Hepatocyte (in vitro differentiated cells): ENCODE measurements at regions not wholly inside any gene's neighbourhood (a gene's known extent, or its start where the extent isn't known, plus 50 kb on each side); places are given as distances from the start of the nearest gene placed in this dataset.

Experiments used
- EZH2 ChIP-seq: fragments of 200-600 bp; sonication (generic); IDR thresholded peaks from 2 replicates; pipeline ENCODE4 v1.6.1; 2016; ENCODE audit warnings: antibody characterized with exemption, mild to moderate bottlenecking, borderline replicate concordance
- TF ChIP-seq, protein P1 (sequence below): fragments of 200-600 bp; sonication (generic); IDR thresholded peaks from 2 replicates; pipeline ENCODE4 v1.5.1; 2016; ENCODE audit warnings: antibody characterized with exemption, mild to moderate bottlenecking; ENCODE audit not compliant: poor library complexity

DNA sequence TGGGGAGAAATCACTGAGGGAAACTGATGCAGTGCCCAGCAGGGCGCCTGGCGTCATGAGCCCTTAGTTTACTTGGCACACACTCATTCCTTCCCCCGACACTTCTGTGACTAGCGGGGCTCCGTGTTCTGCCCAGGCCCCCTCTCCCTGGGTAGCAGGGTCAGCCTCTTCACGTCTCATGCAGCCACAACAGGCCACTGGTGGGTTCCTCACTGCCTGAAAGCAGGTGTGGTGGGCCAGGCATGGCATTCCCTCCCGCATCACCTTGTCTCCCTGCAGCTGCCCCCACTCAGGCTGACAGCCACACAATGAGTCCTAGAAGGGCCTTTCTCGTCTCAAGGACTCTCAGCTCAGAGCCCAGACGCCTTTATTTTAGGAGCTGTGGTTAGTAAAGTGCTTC lies 51.1 kb upstream of the CPLX2 start:
- TF ChIP-seq, protein P1, sequence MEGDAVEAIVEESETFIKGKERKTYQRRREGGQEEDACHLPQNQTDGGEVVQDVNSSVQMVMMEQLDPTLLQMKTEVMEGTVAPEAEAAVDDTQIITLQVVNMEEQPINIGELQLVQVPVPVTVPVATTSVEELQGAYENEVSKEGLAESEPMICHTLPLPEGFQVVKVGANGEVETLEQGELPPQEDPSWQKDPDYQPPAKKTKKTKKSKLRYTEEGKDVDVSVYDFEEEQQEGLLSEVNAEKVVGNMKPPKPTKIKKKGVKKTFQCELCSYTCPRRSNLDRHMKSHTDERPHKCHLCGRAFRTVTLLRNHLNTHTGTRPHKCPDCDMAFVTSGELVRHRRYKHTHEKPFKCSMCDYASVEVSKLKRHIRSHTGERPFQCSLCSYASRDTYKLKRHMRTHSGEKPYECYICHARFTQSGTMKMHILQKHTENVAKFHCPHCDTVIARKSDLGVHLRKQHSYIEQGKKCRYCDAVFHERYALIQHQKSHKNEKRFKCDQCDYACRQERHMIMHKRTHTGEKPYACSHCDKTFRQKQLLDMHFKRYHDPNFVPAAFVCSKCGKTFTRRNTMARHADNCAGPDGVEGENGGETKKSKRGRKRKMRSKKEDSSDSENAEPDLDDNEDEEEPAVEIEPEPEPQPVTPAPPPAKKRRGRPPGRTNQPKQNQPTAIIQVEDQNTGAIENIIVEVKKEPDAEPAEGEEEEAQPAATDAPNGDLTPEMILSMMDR = no peak
- TF ChIP-seq EZH2 = no peak
